Hepatocyte (in vitro differentiated cells): ENCODE measurements at regions not wholly inside any gene's neighbourhood (a gene's known extent, or its start where the extent isn't known, plus 50 kb on each side); places are given as distances from the start of the nearest gene placed in this dataset.

Experiments used
- CTCF ChIP-seq: fragments of 200-600 bp; sonication (generic); IDR thresholded peaks from 2 replicates; pipeline ENCODE4 v1.5.1; 2016; ENCODE audit warnings: antibody characterized with exemption, mild to moderate bottlenecking; ENCODE audit not compliant: poor library complexity
- EZH2 ChIP-seq: fragments of 200-600 bp; sonication (generic); IDR thresholded peaks from 2 replicates; pipeline ENCODE4 v1.6.1; 2016; ENCODE audit warnings: antibody characterized with exemption, mild to moderate bottlenecking, borderline replicate concordance
- EZH2phosphoT487 ChIP-seq: fragments of 200-600 bp; sonication (generic); IDR thresholded peaks from one replicate; pipeline ENCODE4 v1.6.1; 2018; ENCODE audit warnings: antibody characterized with exemption, mild to moderate bottlenecking, low read depth, moderate library complexity; ENCODE audit not compliant: unreplicated experiment, severe bottlenecking

DNA sequence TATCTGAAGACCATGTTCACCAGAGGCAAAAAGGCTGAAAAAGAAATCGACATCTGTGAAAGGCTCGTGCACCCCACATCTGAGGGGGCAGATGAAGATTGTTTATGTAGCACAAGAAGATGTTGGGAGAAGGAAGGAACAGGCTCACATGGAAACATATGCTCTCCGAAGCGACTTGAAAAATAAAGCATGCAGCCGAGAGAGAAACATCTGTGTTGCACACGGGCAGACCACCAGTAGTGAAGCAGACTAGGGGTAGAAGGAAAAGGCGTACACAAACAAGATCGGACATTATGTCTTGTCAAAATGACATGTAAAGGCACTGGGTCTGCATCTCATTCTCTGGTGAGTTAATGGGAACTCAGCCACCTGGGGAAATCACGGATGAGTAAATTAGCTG is 356.5 kb downstream of the ZIC4 start:
- TF ChIP-seq CTCF (no peak), EZH2 (no peak), EZH2phosphoT487 (no peak)
